ENCODE measurements at regions not wholly inside any gene's neighbourhood (a gene's known extent, or its start where the extent isn't known, plus 50 kb on each side); places are given as distances from the start of the nearest gene placed in this dataset.

DNA sequence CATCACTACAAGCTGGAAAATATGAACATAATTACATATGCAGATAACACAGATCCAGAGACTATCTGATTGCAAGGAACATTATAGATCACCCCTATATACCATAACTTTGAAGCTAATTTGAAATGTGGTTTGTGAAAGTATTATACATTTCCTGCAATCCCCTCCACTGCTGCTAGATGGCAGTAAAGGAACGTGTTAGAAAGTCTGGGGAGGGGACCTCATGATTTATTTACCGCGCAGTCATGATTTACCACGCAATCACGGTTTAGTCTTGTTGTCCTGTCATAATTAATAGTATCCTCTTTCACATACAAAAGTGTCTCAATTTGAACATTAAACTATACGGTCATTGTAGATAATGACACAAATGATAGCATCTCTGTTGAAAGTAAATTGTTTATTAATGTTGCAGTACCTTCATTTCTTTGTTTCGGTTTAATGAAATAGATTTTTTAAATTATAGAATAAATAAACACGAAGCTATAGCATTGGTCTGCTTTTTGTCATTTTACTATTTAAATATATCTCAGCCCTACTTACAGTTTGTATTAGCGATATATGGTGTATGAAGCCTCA is 145.3 kb upstream of the PRSS1 start:
- TF ChIP-seq POLR2A (IDR thresholded peaks at IDR 0.05): no peak
- TF ChIP-seq, protein P1, sequence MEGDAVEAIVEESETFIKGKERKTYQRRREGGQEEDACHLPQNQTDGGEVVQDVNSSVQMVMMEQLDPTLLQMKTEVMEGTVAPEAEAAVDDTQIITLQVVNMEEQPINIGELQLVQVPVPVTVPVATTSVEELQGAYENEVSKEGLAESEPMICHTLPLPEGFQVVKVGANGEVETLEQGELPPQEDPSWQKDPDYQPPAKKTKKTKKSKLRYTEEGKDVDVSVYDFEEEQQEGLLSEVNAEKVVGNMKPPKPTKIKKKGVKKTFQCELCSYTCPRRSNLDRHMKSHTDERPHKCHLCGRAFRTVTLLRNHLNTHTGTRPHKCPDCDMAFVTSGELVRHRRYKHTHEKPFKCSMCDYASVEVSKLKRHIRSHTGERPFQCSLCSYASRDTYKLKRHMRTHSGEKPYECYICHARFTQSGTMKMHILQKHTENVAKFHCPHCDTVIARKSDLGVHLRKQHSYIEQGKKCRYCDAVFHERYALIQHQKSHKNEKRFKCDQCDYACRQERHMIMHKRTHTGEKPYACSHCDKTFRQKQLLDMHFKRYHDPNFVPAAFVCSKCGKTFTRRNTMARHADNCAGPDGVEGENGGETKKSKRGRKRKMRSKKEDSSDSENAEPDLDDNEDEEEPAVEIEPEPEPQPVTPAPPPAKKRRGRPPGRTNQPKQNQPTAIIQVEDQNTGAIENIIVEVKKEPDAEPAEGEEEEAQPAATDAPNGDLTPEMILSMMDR (IDR thresholded peaks at IDR 0.05): peak in 3 of 4 experiments; percentile 60 to 70 (median 69)
- no peak for TF ChIP-seq POLR2AphosphoS5 (IDR thresholded peaks at IDR 0.05)
